Left lung (tissue), 4 donors: ENCODE measurements at regions not wholly inside any gene's neighbourhood (a gene's known extent, or its start where the extent isn't known, plus 50 kb on each side); places are given as distances from the start of the nearest gene placed in this dataset.
"Not testable (repeated sequence)": the region's sequence is repeated elsewhere in the genome, so short reads cannot be mapped to it uniquely, and the experiment has no call there.

Experiments
- ATAC-seq: fragments of 200-7000 bp; cut with Tn5 transposase; one replicate; pipeline ENCODE4 v1.9.1; 2020; ENCODE audit warnings: moderate library complexity
- DNase-seq, 4 donors: peaks; one replicate each; pipeline ENCODE4 v3.0.0-alpha.2; 2013 to 2020
- H3K27ac ChIP-seq, 2 donors: fragments of 200-600 bp; sonication (generic) in 1 of 2; one replicate each; pipeline versions ENCODE4 v1.5.0 to v1.8.0; 2020 to 2021
- H3K27me3 ChIP-seq, 2 donors: fragments of 200-600 bp; sonication (generic) in 1 of 2; one replicate each; pipeline versions ENCODE4 v1.5.0 to v1.8.0; 2020 to 2021
- H3K36me3 ChIP-seq, 2 donors: fragments of 200-600 bp; sonication (generic) in 1 of 2; one replicate each; pipeline versions ENCODE4 v1.5.0 to v1.8.0; 2020 to 2021
- H3K4me1 ChIP-seq, 2 donors: fragments of 200-600 bp; one replicate each; pipeline ENCODE4 v1.8.0; 2021
- H3K4me3 ChIP-seq, 2 donors: fragments of 200-600 bp; sonication (generic) in 1 of 2; one replicate each; pipeline versions ENCODE4 v1.5.0 to v1.8.0; 2020 to 2021; ENCODE audit warnings: mild to moderate bottlenecking in 1 of 2
- H3K9me3 ChIP-seq, 2 donors: fragments of 200-600 bp; sonication (generic) in 1 of 2; one replicate each; pipeline versions ENCODE4 v1.5.0 to v1.8.0; 2020 to 2021
- CTCF ChIP-seq, 2 donors: fragments of 200-600 bp; sonication (generic) in 1 of 2; IDR thresholded peaks; one replicate each; pipeline versions ENCODE4 v1.5.0 to v1.8.0; 2021; ENCODE audit warnings: antibody characterized with exemption in 2 of 2
- intact Hi-C, 2 donors: fragments of 100-400 bp; cut with DNase I; formaldehyde crosslinking; loops; one replicate each; pipeline versions ENCODE4 v1.11.2 to v1.14.2; 2022
- donor health status: DM: no; HTN: yes; CAD: no.
- donor health status: DM: no; HTN: no; CAD: no.

- no peaks in the 10 kb centered on the region for H3K9me3 ChIP-seq
- intact Hi-C loops, result no loop called here
- no peak overlapping the region for H3K27ac ChIP-seq
- H3K27me3 ChIP-seq, result no peaks in the 10 kb centered on the region
- H3K4me1 ChIP-seq, result no peaks in the 10 kb centered on the region
- no peak for DNase-seq
- no peak for ATAC-seq
- no peak overlapping the region for H3K4me3 ChIP-seq
- no peak for TF ChIP-seq CTCF (IDR thresholded peaks at IDR 0.05)
- H3K36me3 ChIP-seq, result no peaks in the 10 kb centered on the region
Observed at GRCh38 chr4:13722649-13723048, 95.1 kb upstream of the BOD1L1 start.

DNA sequence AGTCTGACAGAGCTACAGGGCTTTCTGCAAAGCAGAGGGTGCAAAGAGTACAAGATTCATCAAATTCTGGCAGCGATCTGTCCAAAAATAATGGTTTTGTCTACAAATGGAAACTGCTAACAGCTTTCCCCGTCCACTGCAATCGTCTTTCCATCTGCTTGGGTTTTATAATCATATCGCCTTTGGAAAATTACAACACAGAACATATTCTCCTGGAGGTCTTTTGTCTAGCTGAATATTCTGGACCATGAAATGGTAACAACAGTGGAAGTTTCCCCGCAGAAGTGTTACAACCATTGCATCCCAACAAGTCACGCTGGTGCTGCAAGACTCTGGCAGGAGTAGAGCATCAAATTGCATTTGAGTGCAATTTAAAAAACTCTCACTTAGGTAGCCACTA, 101.2 kb upstream of the BOD1L1 start:
- H3K27me3 ChIP-seq, result no peaks in the 10 kb centered on the region
- H3K4me3 ChIP-seq, result no peak overlapping the region
- no peak overlapping the region for H3K27ac ChIP-seq
- intact Hi-C loops, result no loop called here
- no peaks in the 10 kb centered on the region for H3K4me1 ChIP-seq
- no peak for TF ChIP-seq CTCF (IDR thresholded peaks at IDR 0.05)
- no peaks in the 10 kb centered on the region for H3K9me3 ChIP-seq
- ATAC-seq (no peak), DNase-seq (no peak)
- H3K36me3 ChIP-seq, result no peaks in the 10 kb centered on the region

- Histone ChIP-seq H3K9me3 (no peaks in the 10 kb centered on the region), H3K27me3 (no peaks in the 10 kb centered on the region), H3K4me1 (no peaks in the 10 kb centered on the region), H3K27ac (no peak overlapping the region), H3K36me3 (no peaks in the 10 kb centered on the region), H3K4me3 (no peak overlapping the region)
- no peak for TF ChIP-seq CTCF (IDR thresholded peaks at IDR 0.05)
- intact Hi-C loops, result no loop called here
- no peak for ATAC-seq
- no peak for DNase-seq
Observed at GRCh38 chr4:13731019-13731418, 103.5 kb upstream of the BOD1L1 start.

GRCh38 chr4:13733817-13734216, 106.3 kb upstream of the BOD1L1 start:
- Histone ChIP-seq H3K4me3 (no peak overlapping the region), H3K27me3 (no peaks in the 10 kb centered on the region), H3K36me3 (no peaks in the 10 kb centered on the region), H3K27ac (no peak overlapping the region), H3K4me1 (no peaks in the 10 kb centered on the region), H3K9me3 (peaks cover 0 to 2% of the 10 kb centered on the region in 2 donors)
- intact Hi-C loops, result no loop called here
- no peak for ATAC-seq
- DNase-seq, result no peak
- no peak for TF ChIP-seq CTCF (IDR thresholded peaks at IDR 0.05)

GRCh38 chr4:13750594-13750993, 123.1 kb upstream of the BOD1L1 start:
- H3K4me3 ChIP-seq, result no peak overlapping the region
- no peak for DNase-seq
- no peak overlapping the region for H3K27ac ChIP-seq
- ATAC-seq, result no peak
- no peaks in the 10 kb centered on the region for H3K4me1 ChIP-seq
- H3K27me3 ChIP-seq, result no peaks in the 10 kb centered on the region
- H3K36me3 ChIP-seq, result no peaks in the 10 kb centered on the region
- intact Hi-C loops, result no loop called here
- no peak for TF ChIP-seq CTCF (IDR thresholded peaks at IDR 0.05)
- no peaks in the 10 kb centered on the region for H3K9me3 ChIP-seq

DNA sequence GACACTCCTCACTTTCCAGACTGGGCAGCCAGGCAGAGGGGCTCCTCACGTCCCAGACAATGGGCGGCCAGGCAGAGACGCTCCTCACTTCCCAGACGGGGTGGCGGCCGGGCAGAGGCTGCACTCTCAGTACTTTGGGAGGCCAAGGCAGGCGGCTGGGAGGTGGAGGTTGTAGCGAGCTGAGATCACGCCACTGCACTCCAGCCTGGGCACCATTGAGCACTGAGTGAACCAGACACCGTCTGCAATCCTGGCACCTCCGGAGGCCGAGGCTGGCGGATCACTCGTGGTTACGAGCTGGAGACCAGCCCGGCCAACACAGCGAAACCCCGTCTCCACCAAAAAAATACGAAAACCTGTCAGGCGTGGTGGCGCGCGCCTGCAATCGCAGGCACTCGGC, 134.1 kb upstream of the BOD1L1 start:
- intact Hi-C loops, H3K27ac ChIP-seq, DNase-seq, H3K4me3 ChIP-seq, H3K4me1 ChIP-seq, H3K36me3 ChIP-seq, H3K27me3 ChIP-seq, ATAC-seq: not testable (repeated sequence)
- H3K9me3 ChIP-seq, result peaks cover 0 to 19% of the 10 kb centered on the region in 2 donors
